GM19397 (cell line): ENCODE measurements at regions not wholly inside any gene's neighbourhood (a gene's known extent, or its start where the extent isn't known, plus 50 kb on each side); places are given as distances from the start of the nearest gene placed in this dataset.

Source experiments
- ATAC-seq: cut with Tn5 transposase; IDR thresholded peaks from one replicate; pipeline ENCODE4 v1.9.1; 2021; ENCODE audit warnings: mild to moderate bottlenecking, moderate library complexity; ENCODE audit not compliant: unreplicated experiment

DNA sequence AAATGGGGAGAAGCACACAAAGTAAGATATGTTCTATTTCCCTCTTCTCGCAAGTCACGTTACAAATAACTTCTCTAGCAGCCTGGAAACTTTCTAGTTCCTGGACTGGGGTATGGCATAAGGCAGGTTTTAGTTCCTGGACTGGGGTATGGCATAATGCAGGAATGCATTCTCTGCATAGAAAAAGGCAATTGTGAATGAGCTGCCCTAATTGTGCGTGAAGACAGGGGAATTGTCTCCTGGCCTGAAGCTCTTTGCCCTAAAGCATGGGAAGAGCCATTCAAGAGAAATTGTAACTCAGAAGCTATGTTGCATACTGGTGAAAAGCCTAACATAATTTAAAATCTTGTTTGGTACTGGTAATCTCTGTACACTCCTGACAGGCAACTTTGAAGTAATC is 54.3 kb upstream of the CBLB start:
- no peak for ATAC-seq

DNA sequence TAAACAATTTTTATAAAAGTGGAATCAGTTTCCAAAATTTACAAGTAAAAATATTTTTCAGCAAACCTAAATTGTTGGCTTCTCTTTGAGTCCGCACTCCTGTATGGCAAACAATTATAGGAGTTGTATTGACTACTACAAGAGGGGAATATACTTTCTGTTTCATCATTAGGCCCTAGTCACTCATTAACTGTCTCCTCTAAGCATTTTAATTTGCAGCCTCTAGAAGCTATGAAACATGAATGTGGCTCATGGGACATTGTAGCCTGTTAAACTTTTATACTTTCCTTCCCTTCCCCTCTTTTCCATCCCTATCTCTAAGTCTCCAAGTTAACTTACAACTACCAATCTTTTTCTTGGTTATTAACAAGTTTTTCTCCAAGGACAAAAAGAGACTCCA is 58.9 kb upstream of the CBLB start:
- ATAC-seq, result no peak

GRCh38 chr3:105930733-105931132 is 61.9 kb upstream of the CBLB start:
- ATAC-seq, result no peak

- ATAC-seq, result no peak
Measured at GRCh38 chr3:105931500-105931899, 62.7 kb upstream of the CBLB start.

GRCh38 chr3:105933871-105934270 is 65.1 kb upstream of the CBLB start:
- ATAC-seq, result no peak

- no peak for ATAC-seq
Measured at GRCh38 chr3:105938101-105938500, 69.3 kb upstream of the CBLB start.

GRCh38 chr3:105938806-105939205 is 70.0 kb upstream of the CBLB start:
- ATAC-seq, result no peak

- no peak for ATAC-seq
Measured at GRCh38 chr3:105944276-105944675, 75.5 kb upstream of the CBLB start.

DNA sequence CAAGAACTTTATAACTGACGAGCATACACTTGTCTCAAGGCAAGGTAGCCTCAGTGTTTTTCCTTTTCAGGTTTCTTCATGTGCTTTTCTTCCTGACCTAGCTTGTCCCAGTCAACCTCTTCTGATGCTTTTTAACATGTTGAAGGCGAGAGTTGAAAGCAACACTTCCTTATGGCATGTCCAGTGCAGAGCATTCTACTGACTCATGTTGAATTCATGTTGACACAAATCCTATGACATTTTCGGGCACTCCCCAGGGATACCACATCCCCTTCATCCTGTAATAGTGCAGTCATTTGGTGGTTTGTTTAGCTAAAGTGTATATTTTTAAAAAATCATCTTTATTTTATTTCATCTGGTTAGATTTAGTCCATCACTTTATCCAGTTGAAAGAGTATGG is 75.9 kb upstream of the CBLB start:
- ATAC-seq, result no peak

GRCh38 chr3:105948101-105948500 is 79.3 kb upstream of the CBLB start:
- no peak for ATAC-seq

DNA sequence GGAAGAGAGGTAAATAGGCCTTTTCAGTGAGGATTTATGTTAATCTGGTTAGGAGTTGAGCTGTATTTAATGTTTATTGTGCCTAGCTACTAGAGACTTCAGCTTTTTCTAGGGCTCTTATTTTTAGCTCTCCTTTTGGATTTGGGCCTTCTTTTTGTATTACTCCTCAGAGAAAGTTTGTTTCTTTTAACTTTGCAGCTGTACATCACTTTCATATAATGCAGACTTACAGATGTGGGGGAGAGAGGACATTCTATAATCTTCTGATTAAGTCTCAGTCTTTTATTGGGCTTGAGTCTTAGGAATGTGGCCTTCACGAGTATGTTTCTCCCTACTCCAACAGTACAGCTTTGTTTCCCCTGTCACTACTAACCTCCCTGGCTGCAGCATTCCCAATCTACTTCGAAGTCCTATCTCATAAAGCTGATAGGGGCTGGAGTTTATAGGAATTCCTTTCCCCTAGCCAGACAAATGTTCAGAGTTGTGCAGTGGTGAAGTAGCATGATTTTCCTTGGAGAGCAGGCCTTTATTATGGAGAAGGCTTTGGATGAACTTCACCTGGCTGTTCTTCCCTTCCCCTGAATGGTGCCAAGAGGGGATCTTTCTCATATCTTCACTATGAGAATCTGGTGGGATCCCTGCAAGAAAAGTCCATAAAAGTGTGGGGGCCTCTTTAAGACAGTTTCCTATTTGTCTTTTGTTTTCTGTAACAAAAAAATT is 82.2 kb upstream of the CBLB start:
- no peak for ATAC-seq

GRCh38 chr3:105953831-105954230 is 85.0 kb upstream of the CBLB start:
- ATAC-seq, result no peak

DNA sequence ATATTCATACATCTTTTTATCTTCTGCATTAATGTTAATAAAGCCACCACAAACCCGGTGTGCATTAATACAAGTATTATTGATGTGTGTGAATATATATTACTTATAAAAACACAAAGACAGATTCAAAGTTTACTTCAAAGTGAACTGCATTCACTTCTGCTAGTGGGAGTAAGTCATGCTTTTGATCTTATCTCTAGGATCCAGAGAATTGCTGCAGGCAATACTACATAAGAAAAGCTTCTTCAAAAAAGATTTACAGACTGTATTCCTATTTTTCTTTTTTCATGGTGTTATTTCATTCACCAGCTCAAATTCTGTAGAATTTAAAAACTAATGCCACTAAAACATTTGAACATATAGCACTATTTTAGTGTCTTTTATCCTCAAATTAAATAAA is 87.5 kb upstream of the CBLB start:
- no peak for ATAC-seq

GRCh38 chr3:105957722-105958121 is 88.9 kb upstream of the CBLB start:
- ATAC-seq, result no peak

DNA sequence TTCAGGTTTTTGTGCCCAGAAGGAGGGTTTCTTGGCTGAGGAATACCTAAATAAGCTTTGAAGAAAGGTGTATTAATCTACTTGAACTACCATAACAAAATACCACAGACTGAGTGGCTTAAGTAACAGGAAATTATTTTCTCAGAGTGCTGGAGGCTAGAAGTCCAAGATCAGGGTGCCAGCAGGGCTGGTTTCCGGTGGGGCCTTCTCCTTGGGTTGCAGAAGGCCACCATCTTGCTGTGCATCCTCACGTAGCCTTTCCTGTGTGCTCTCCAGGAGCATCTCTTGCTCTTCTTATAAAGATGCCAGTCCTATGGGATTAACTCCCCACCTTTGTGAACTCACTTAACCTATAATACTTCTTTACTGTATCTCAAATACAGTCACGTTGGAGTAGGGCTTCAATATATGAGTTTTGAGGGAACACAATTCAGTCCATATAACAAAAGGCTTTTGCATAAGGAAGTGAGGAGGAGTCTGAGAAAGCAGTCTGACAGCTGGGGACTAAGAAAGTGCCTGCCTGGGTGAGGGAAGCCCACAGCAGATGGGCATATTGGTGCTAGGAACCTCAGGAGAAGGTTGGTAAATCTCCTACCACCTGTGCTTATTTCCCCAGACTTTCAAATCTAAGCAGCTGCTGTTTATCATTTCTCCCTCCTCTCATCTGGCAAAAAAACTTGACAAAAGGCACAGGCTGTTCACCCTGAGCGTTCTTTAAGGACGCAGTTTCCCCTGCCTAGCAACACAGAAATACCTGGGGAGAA is 89.6 kb upstream of the CBLB start:
- ATAC-seq, result no peak

- no peak for ATAC-seq
Measured at GRCh38 chr3:105959851-105960250, 91.0 kb upstream of the CBLB start.

DNA sequence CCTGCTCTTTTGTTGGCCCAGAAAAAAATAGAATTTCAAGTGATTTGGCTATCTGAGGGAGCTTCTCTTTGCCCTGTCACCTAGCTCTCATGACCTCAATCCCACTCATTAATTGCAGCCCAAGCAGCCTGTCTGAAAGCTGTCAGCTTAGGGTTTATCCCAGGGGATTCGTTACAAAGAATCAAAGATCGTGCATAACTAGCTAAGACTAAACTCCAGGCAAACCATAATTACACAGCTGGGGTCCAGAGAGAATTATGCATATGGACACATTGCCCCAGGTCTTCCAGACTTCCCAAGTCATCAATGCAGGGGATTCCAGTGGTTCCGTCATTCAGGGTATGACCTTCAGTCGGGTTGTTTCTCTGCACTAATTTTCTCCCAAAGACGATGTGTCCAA is 91.6 kb upstream of the CBLB start:
- ATAC-seq, result no peak

DNA sequence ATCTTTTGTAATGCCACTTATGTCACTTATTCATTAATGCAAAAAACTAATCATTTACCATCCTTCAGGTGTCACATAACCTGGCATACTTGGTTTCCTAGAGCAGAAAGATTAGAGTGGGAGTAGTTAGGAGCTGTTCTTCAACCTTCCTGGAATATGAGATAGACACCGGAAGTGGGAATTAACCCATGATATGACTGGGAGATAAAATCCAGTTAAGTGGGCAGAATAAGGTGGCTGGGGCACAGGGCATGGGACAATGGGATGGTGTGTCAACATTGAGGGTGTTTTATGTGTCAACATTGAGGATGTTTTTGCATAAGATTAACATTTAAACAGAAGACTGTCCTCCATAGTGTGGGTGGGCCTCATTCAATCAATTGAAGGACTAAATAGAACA is 94.3 kb upstream of the CBLB start:
- no peak for ATAC-seq

GRCh38 chr3:105965384-105965783 is 96.6 kb upstream of the CBLB start:
- no peak for ATAC-seq

GRCh38 chr3:105967117-105967516 is 98.3 kb upstream of the CBLB start:
- no peak for ATAC-seq

DNA sequence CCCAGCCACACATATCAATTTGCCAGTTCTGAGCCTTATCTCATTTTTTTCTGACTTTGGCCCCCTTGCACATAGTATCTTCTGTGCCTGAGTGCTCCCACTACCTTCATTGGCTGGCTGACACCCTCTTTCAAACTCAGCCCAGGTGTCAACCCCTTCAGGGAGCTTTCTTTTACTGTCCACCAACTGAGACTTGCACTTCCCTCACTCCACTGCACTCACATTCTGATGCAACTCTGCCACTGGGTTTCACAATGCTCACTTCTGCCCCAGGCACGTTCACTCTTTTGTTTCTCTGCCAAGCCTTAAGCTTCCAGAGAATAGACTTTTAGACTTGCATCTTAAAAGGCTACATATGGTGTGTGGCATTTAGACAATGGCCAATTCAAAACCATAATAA is 101.5 kb upstream of the CBLB start:
- ATAC-seq, result no peak

DNA sequence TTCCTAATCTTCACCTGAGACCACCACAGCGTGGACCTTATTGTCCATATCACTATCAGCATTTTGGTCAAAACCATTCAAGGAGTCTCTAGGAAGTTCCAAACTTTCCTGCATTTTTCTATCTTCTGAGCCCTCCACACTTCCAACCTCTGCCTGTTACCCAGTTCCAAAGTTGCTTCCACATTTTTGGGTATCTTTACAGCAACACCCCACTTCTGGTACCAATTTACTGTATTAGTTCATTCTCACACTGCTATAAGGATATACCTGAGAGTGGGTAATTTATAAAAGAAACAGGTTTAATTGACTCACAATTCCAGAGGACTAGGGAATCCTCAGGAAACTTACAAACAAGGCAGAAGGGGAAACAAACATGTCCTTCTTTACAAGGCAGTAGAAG is 103.3 kb upstream of the CBLB start:
- ATAC-seq, result no peak

DNA sequence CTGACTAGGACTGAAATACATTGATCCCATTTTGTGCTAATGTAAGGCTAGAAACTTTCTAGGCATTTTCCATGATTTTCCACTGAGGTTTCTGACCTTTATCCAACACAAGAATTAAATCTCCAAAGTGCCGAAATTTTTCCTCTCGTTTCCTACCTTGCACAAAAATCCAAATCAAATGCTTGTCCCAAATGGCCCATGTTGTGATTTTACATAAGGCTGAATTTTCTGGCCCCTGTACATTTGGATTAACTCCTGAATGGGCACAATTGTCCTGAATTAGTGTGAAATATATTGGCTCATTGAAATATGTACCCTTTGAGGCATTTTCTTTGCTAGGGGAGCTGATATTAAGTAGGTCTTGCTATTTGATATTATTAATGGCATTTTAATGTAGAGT is 105.6 kb upstream of the CBLB start:
- no peak for ATAC-seq
